ENCODE measurements at regions not wholly inside any gene's neighbourhood (a gene's known extent, or its start where the extent isn't known, plus 50 kb on each side); places are given as distances from the start of the nearest gene placed in this dataset.

- Histone ChIP-seq H3K4me1 (ENCODE audit: control insufficient read depth, extremely low read depth, insufficient read depth, low read length) (peaks cover 5% of the 10 kb centered on the region), H3K9me3 (ENCODE audit: control insufficient read depth, low read depth, low read length) (no peaks in the 10 kb centered on the region), H3K27me3 (ENCODE audit: control insufficient read depth, extremely low read depth, insufficient read depth, low read length) (peaks cover 3% of the 10 kb centered on the region), H3K9me1 (ENCODE audit: control insufficient read depth, extremely low read depth, insufficient read depth, low read length) (no peaks in the 10 kb centered on the region), H3K9ac (ENCODE audit: control insufficient read depth, extremely low read depth, insufficient read depth, low read length) (no peak overlapping the region), H4K20me1 (ENCODE audit: control insufficient read depth, extremely low read depth, insufficient read depth, low read length) (no peaks in the 10 kb centered on the region), H3K79me2 (ENCODE audit: control insufficient read depth, insufficient read depth, low read length) (no peaks in the 10 kb centered on the region), H3K27ac (ENCODE audit: control insufficient read depth, insufficient read depth, low read length) (no peak overlapping the region), H3K4me2 (ENCODE audit: control insufficient read depth, extremely low read depth, insufficient read depth, low read depth, low read length) (no peak overlapping the region), H2AFZ (ENCODE audit: control insufficient read depth, low read length) (no peak overlapping the region), H3K36me3 (ENCODE audit: control insufficient read depth in 2 of 2, extremely low read depth in 1 of 2, insufficient read depth in 2 of 2, low read length in 2 of 2) (no peaks in the 10 kb centered on the region), H3K4me3 (ENCODE audit: control insufficient read depth in 2 of 3, extremely low read depth in 1 of 3, insufficient read depth in 2 of 3, low read depth in 1 of 3, low read length in 3 of 3) (no peak overlapping the region)
- FAIRE-seq (no peak), DNase-seq (ENCODE audit: low read depth, low spot score) (no peak)
- no peak for TF ChIP-seq EZH2 (IDR thresholded peaks at IDR 0.05; ENCODE audit: low read length)
- TF ChIP-seq, protein P1, sequence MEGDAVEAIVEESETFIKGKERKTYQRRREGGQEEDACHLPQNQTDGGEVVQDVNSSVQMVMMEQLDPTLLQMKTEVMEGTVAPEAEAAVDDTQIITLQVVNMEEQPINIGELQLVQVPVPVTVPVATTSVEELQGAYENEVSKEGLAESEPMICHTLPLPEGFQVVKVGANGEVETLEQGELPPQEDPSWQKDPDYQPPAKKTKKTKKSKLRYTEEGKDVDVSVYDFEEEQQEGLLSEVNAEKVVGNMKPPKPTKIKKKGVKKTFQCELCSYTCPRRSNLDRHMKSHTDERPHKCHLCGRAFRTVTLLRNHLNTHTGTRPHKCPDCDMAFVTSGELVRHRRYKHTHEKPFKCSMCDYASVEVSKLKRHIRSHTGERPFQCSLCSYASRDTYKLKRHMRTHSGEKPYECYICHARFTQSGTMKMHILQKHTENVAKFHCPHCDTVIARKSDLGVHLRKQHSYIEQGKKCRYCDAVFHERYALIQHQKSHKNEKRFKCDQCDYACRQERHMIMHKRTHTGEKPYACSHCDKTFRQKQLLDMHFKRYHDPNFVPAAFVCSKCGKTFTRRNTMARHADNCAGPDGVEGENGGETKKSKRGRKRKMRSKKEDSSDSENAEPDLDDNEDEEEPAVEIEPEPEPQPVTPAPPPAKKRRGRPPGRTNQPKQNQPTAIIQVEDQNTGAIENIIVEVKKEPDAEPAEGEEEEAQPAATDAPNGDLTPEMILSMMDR (optimal IDR thresholded peaks at IDR 0.05 in 1 of 3, IDR thresholded peaks at IDR 0.05 in 1 of 3, conservative IDR thresholded peaks at IDR 0.05 in 1 of 3; ENCODE audit: extremely low read depth in 1 of 3, insufficient read depth in 2 of 3, low read length in 3 of 3), result no peak
- dilution Hi-C loops (cut with MboI; ENCODE audit: extremely low pct_ligation_motif_present, low sequenced_read_pairs), result no loop called here
Observed at GRCh38 chr11:92384358-92384757, 159.7 kb downstream of the FAT3 start.

DNA sequence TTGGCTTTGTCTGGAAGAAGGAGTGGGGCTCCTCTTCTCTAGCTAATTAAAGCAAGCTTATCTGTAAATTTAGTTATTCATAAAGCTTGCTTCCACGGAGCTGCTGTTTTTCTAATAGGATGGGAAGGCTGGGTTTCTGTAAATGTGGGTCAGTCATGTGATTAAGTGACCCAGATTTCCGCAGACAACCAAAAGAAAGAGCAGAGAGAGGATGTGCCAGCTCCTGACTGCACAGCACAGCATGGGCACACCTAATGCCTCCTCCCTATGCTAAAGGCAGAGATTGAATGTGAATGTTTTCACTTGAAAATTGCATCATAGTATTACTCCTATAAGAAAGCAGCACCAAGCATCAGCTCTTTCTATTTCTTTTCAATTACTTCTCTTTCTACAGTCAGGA is 160.2 kb downstream of the FAT3 start:
- TF ChIP-seq, protein P1 (optimal IDR thresholded peaks at IDR 0.05 in 1 of 3, IDR thresholded peaks at IDR 0.05 in 1 of 3, conservative IDR thresholded peaks at IDR 0.05 in 1 of 3; ENCODE audit: extremely low read depth in 1 of 3, insufficient read depth in 2 of 3, low read length in 3 of 3), result no peak
- no peak for TF ChIP-seq EZH2 (IDR thresholded peaks at IDR 0.05; ENCODE audit: low read length)
- Histone ChIP-seq H3K9me3 (ENCODE audit: control insufficient read depth, low read depth, low read length) (no peaks in the 10 kb centered on the region), H3K36me3 (ENCODE audit: control insufficient read depth in 2 of 2, extremely low read depth in 1 of 2, insufficient read depth in 2 of 2, low read length in 2 of 2) (no peaks in the 10 kb centered on the region), H3K27me3 (ENCODE audit: control insufficient read depth, extremely low read depth, insufficient read depth, low read length) (peaks cover 3% of the 10 kb centered on the region), H4K20me1 (ENCODE audit: control insufficient read depth, extremely low read depth, insufficient read depth, low read length) (no peaks in the 10 kb centered on the region), H3K9ac (ENCODE audit: control insufficient read depth, extremely low read depth, insufficient read depth, low read length) (no peak overlapping the region), H3K4me3 (ENCODE audit: control insufficient read depth in 2 of 3, extremely low read depth in 1 of 3, insufficient read depth in 2 of 3, low read depth in 1 of 3, low read length in 3 of 3) (no peak overlapping the region), H3K4me1 (ENCODE audit: control insufficient read depth, extremely low read depth, insufficient read depth, low read length) (peaks cover 5% of the 10 kb centered on the region), H2AFZ (ENCODE audit: control insufficient read depth, low read length) (no peak overlapping the region), H3K27ac (ENCODE audit: control insufficient read depth, insufficient read depth, low read length) (no peak overlapping the region), H3K4me2 (ENCODE audit: control insufficient read depth, extremely low read depth, insufficient read depth, low read depth, low read length) (no peak overlapping the region), H3K9me1 (ENCODE audit: control insufficient read depth, extremely low read depth, insufficient read depth, low read length) (no peaks in the 10 kb centered on the region), H3K79me2 (ENCODE audit: control insufficient read depth, insufficient read depth, low read length) (no peaks in the 10 kb centered on the region)
- DNase-seq (ENCODE audit: low read depth, low spot score) (no peak), FAIRE-seq (no peak)
- dilution Hi-C loops (cut with MboI; ENCODE audit: extremely low pct_ligation_motif_present, low sequenced_read_pairs), result no loop called here

All from keratinocyte (primary cell).